Peyer's patch (tissue), 4 donors: ENCODE measurements at regions not wholly inside any gene's neighbourhood (a gene's known extent, or its start where the extent isn't known, plus 50 kb on each side); places are given as distances from the start of the nearest gene placed in this dataset.
"Not testable (repeated sequence)": the region's sequence is repeated elsewhere in the genome, so short reads cannot be mapped to it uniquely, and the experiment has no call there.

Experiments
- POLR2A ChIP-seq, 2 donors: fragments of 450-650 bp; IDR thresholded peaks; one replicate each; pipeline ENCODE4 v1.5.1; 2017; ENCODE audit warnings: antibody characterized with exemption in 2 of 2, mild to moderate bottlenecking in 2 of 2, moderate library complexity in 2 of 2
- TF ChIP-seq, protein P1 (sequence below), 6 experiments: fragments of 450-650 bp in 4 of 6; fragments of 200-600 bp in 2 of 6; sonication (generic) in 1 of 6; IDR thresholded peaks; one replicate each; pipeline ENCODE4 v1.5.1; 2017 to 2019; ENCODE audit warnings: antibody characterized with exemption in 6 of 6, mild to moderate bottlenecking in 3 of 6, moderate library complexity in 1 of 6

DNA sequence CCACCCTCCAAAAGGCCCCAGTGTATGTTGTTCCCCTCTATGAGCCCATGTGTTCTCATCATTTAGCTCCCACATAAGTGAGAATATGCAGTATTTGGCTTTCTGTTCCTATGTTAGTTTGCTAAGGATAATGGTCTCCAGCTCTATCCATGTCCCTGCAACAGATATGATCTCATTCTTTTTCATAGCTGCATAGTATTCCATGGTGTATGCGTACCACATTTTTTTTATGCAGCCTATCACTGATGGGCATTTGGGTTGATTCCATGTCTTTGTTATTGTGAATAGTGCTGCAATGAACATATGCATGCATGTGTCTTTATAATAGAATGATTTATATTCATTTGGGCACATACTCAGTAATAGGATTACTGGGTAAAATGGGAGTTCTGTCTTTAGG is 73.9 kb upstream of the ZNF81 start:
- TF ChIP-seq POLR2A (IDR thresholded peaks at IDR 0.05): not testable (repeated sequence)
- TF ChIP-seq, protein P1, sequence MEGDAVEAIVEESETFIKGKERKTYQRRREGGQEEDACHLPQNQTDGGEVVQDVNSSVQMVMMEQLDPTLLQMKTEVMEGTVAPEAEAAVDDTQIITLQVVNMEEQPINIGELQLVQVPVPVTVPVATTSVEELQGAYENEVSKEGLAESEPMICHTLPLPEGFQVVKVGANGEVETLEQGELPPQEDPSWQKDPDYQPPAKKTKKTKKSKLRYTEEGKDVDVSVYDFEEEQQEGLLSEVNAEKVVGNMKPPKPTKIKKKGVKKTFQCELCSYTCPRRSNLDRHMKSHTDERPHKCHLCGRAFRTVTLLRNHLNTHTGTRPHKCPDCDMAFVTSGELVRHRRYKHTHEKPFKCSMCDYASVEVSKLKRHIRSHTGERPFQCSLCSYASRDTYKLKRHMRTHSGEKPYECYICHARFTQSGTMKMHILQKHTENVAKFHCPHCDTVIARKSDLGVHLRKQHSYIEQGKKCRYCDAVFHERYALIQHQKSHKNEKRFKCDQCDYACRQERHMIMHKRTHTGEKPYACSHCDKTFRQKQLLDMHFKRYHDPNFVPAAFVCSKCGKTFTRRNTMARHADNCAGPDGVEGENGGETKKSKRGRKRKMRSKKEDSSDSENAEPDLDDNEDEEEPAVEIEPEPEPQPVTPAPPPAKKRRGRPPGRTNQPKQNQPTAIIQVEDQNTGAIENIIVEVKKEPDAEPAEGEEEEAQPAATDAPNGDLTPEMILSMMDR (IDR thresholded peaks at IDR 0.05): not testable (repeated sequence)
